ENCODE measurements at regions not wholly inside any gene's neighbourhood (a gene's known extent, or its start where the extent isn't known, plus 50 kb on each side); places are given as distances from the start of the nearest gene placed in this dataset.
A peak's percentile ranks its signal among the peaks of the same experiment; 100 is the strongest.

GRCh38 chr6:144877118-144877517 lies 592.0 kb downstream of the UTRN start:
- FAIRE-seq: no peak
- DNase-seq (ENCODE audit: extremely low spot score, insufficient read length, low read depth): no peak

- DNase-seq (ENCODE audit: extremely low spot score, insufficient read length, low read depth) (no peak), FAIRE-seq (no peak)
Measured at GRCh38 chr6:144878577-144878976, 593.4 kb downstream of the UTRN start.

- DNase-seq (ENCODE audit: extremely low spot score, insufficient read length, low read depth) (no peak), FAIRE-seq (no peak)
Measured at GRCh38 chr6:144879436-144879835, 594.3 kb downstream of the UTRN start.

GRCh38 chr6:144882425-144882824 lies 597.3 kb downstream of the UTRN start:
- FAIRE-seq (no peak), DNase-seq (ENCODE audit: extremely low spot score, insufficient read length, low read depth) (no peak)

- FAIRE-seq (no peak), DNase-seq (ENCODE audit: extremely low spot score, insufficient read length, low read depth) (no peak)
Measured at GRCh38 chr6:144883915-144884314, 598.8 kb downstream of the UTRN start.

GRCh38 chr6:144885817-144886216 lies 600.7 kb downstream of the UTRN start:
- DNase-seq (ENCODE audit: extremely low spot score, insufficient read length, low read depth) (no peak), FAIRE-seq (no peak)

- FAIRE-seq (no peak), DNase-seq (ENCODE audit: extremely low spot score, insufficient read length, low read depth) (no peak)
Measured at GRCh38 chr6:144886682-144887081, 601.5 kb downstream of the UTRN start.

- DNase-seq (ENCODE audit: extremely low spot score, insufficient read length, low read depth) (no peak), FAIRE-seq (no peak)
Measured at GRCh38 chr6:144888621-144889020, 603.5 kb downstream of the UTRN start.

GRCh38 chr6:144893680-144894151 lies 608.6 kb downstream of the UTRN start:
- no peak for FAIRE-seq

GRCh38 chr6:144894240-144894639 lies 609.1 kb downstream of the UTRN start:
- FAIRE-seq (no peak), DNase-seq (ENCODE audit: extremely low spot score, insufficient read length, low read depth) (no peak)

More at GRCh38 chr6:144893680-144894151, 608.6 kb downstream of the UTRN start:
- no peak for DNase-seq (ENCODE audit: extremely low spot score, insufficient read length, low read depth)

- DNase-seq (ENCODE audit: extremely low spot score, insufficient read length, low read depth): no peak
- no peak for FAIRE-seq
Measured at GRCh38 chr6:144895313-144896278, 610.5 kb downstream of the UTRN start.

GRCh38 chr6:144896289-144896688 lies 611.2 kb downstream of the UTRN start:
- DNase-seq (ENCODE audit: extremely low spot score, insufficient read length, low read depth) (no peak), FAIRE-seq (no peak)

GRCh38 chr6:144896871-144897270 lies 611.7 kb downstream of the UTRN start:
- no peak for FAIRE-seq
- no peak for DNase-seq (ENCODE audit: extremely low spot score, insufficient read length, low read depth)

- DNase-seq (ENCODE audit: extremely low spot score, insufficient read length, low read depth): no peak
- no peak for FAIRE-seq
Measured at GRCh38 chr6:144897441-144897921, 612.3 kb downstream of the UTRN start.

- no peak for DNase-seq (ENCODE audit: extremely low spot score, insufficient read length, low read depth)
- FAIRE-seq: no peak
Measured at GRCh38 chr6:144898052-144898689, 613.0 kb downstream of the UTRN start.

- FAIRE-seq: no peak
Measured at GRCh38 chr6:144898741-144899140, 613.6 kb downstream of the UTRN start.

GRCh38 chr6:144899161-144899560 lies 614.0 kb downstream of the UTRN start:
- DNase-seq (ENCODE audit: extremely low spot score, insufficient read length, low read depth) (no peak), FAIRE-seq (no peak)

More at GRCh38 chr6:144898741-144899140, 613.6 kb downstream of the UTRN start:
- no peak for DNase-seq (ENCODE audit: extremely low spot score, insufficient read length, low read depth)

GRCh38 chr6:144901412-144901811 lies 616.3 kb downstream of the UTRN start:
- FAIRE-seq (no peak), DNase-seq (ENCODE audit: extremely low spot score, insufficient read length, low read depth) (no peak)

- DNase-seq (ENCODE audit: extremely low spot score, insufficient read length, low read depth) (no peak), FAIRE-seq (no peak)
Measured at GRCh38 chr6:144908004-144908403, 622.9 kb downstream of the UTRN start.

- DNase-seq (ENCODE audit: extremely low spot score, insufficient read length, low read depth): no peak
Measured at GRCh38 chr6:144909753-144910285, 624.7 kb downstream of the UTRN start.

GRCh38 chr6:144911322-144911721 lies 626.2 kb downstream of the UTRN start:
- peak; percentile 41 for FAIRE-seq
- DNase-seq (ENCODE audit: extremely low spot score, insufficient read length, low read depth): no peak

More at GRCh38 chr6:144909753-144910285, 624.7 kb downstream of the UTRN start:
- FAIRE-seq: no peak
